ENCODE measurements at regions not wholly inside any gene's neighbourhood (a gene's known extent, or its start where the extent isn't known, plus 50 kb on each side); places are given as distances from the start of the nearest gene placed in this dataset.
"Not testable (repeated sequence)": the region's sequence is repeated elsewhere in the genome, so short reads cannot be mapped to it uniquely, and the experiment has no call there.

- DNase-seq (ENCODE audit: low read depth in 1 of 2, low spot score in 1 of 2) = no peak
These were observed 493.5 kb downstream of the EBF1 start for GRCh38 chr5:158606233-158606632.

- DNase-seq (ENCODE audit: low read depth in 1 of 2, low spot score in 1 of 2) = no peak
These were observed 496.7 kb downstream of the EBF1 start for GRCh38 chr5:158602981-158603380.

GRCh38 chr5:158601118-158601517, 498.6 kb downstream of the EBF1 start:
- no peak for DNase-seq (ENCODE audit: low read depth in 1 of 2, low spot score in 1 of 2)

GRCh38 chr5:158600679-158601078, 499.0 kb downstream of the EBF1 start:
- DNase-seq (ENCODE audit: low read depth in 1 of 2, low spot score in 1 of 2) = no peak

- no peak for DNase-seq (ENCODE audit: low read depth in 1 of 2, low spot score in 1 of 2)
These were observed 500.6 kb downstream of the EBF1 start for GRCh38 chr5:158599157-158599556.

GRCh38 chr5:158594595-158595242, 505.0 kb downstream of the EBF1 start:
- no peak for DNase-seq (ENCODE audit: low read depth in 1 of 2, low spot score in 1 of 2)

GRCh38 chr5:158593925-158594324, 505.8 kb downstream of the EBF1 start:
- no peak for DNase-seq (ENCODE audit: low read depth in 1 of 2, low spot score in 1 of 2)

GRCh38 chr5:158591301-158591863, 508.3 kb downstream of the EBF1 start:
- no peak for DNase-seq (ENCODE audit: low read depth in 1 of 2, low spot score in 1 of 2)

GRCh38 chr5:158590746-158591300, 508.9 kb downstream of the EBF1 start:
- DNase-seq (ENCODE audit: low read depth in 1 of 2, low spot score in 1 of 2) = no peak

GRCh38 chr5:158589939-158590338, 509.8 kb downstream of the EBF1 start:
- DNase-seq (ENCODE audit: low read depth in 1 of 2, low spot score in 1 of 2) = no peak

- no peak for DNase-seq (ENCODE audit: low read depth in 1 of 2, low spot score in 1 of 2)
These were observed 511.1 kb downstream of the EBF1 start for GRCh38 chr5:158588617-158589016.

- DNase-seq (ENCODE audit: low read depth in 1 of 2, low spot score in 1 of 2) = no peak
These were observed 513.7 kb downstream of the EBF1 start for GRCh38 chr5:158586054-158586453.

GRCh38 chr5:158582669-158583068, 517.0 kb downstream of the EBF1 start:
- not testable (repeated sequence) for DNase-seq (ENCODE audit: low read depth in 1 of 2, low spot score in 1 of 2)

- no peak for DNase-seq (ENCODE audit: low read depth in 1 of 2, low spot score in 1 of 2)
These were observed 525.9 kb downstream of the EBF1 start for GRCh38 chr5:158573829-158574228.

GRCh38 chr5:158570502-158570901, 529.2 kb downstream of the EBF1 start:
- DNase-seq (ENCODE audit: low read depth in 1 of 2, low spot score in 1 of 2) = no peak

- no peak for DNase-seq (ENCODE audit: low read depth in 1 of 2, low spot score in 1 of 2)
These were observed 530.2 kb downstream of the EBF1 start for GRCh38 chr5:158569534-158569933.

- DNase-seq (ENCODE audit: low read depth in 1 of 2, low spot score in 1 of 2) = no peak
These were observed 534.5 kb downstream of the EBF1 start for GRCh38 chr5:158565017-158565789.

- DNase-seq (ENCODE audit: low read depth in 1 of 2, low spot score in 1 of 2) = no peak
These were observed 535.8 kb downstream of the EBF1 start for GRCh38 chr5:158563760-158564390.

GRCh38 chr5:158561562-158562190, 538.0 kb downstream of the EBF1 start:
- no peak for DNase-seq (ENCODE audit: low read depth in 1 of 2, low spot score in 1 of 2)

- DNase-seq (ENCODE audit: low read depth in 1 of 2, low spot score in 1 of 2) = no peak
These were observed 539.5 kb downstream of the EBF1 start for GRCh38 chr5:158560170-158560569.

GRCh38 chr5:158559643-158560042, 540.1 kb downstream of the EBF1 start:
- DNase-seq (ENCODE audit: low read depth in 1 of 2, low spot score in 1 of 2) = no peak
